Omental fat pad (tissue), 3 donors: ENCODE measurements at regions not wholly inside any gene's neighbourhood (a gene's known extent, or its start where the extent isn't known, plus 50 kb on each side); places are given as distances from the start of the nearest gene placed in this dataset.
"Not testable (repeated sequence)": the region's sequence is repeated elsewhere in the genome, so short reads cannot be mapped to it uniquely, and the experiment has no call there.

Experiments used
- ATAC-seq: fragments of 150-250 bp; one replicate; pipeline ENCODE4 v1.9.1; 2016; ENCODE audit warnings: mild to moderate bottlenecking, moderate library complexity; ENCODE audit not compliant: low FRiP score
- DNase-seq: peaks from one replicate; pipeline ENCODE4 v3.0.0-alpha.2; 2019; ENCODE audit warnings: low spot score
- CTCF ChIP-seq, 3 donors: fragments of 450-650 bp; IDR thresholded peaks; one replicate each; pipeline ENCODE4 v1.5.1; 2016 to 2017; ENCODE audit warnings: antibody characterized with exemption in 3 of 3, mild to moderate bottlenecking in 3 of 3, moderate library complexity in 2 of 3

GRCh38 chr7:106713452-106713851 is 52.5 kb upstream of the CCDC71L start:
- not testable (repeated sequence) for DNase-seq, ATAC-seq

- not testable (repeated sequence) for ATAC-seq, DNase-seq
Observed at GRCh38 chr7:106714590-106715442, 53.9 kb upstream of the CCDC71L start.

- ATAC-seq (no peak), DNase-seq (no peak)
- TF ChIP-seq CTCF (IDR thresholded peaks at IDR 0.05), result no peak
Observed at GRCh38 chr7:106715730-106716129, 54.8 kb upstream of the CCDC71L start.

GRCh38 chr7:106717254-106717954 is 56.4 kb upstream of the CCDC71L start:
- ATAC-seq (no peak), DNase-seq (no peak)
- no peak for TF ChIP-seq CTCF (IDR thresholded peaks at IDR 0.05)

GRCh38 chr7:106717955-106718871 is 57.3 kb upstream of the CCDC71L start:
- no peak for TF ChIP-seq CTCF (IDR thresholded peaks at IDR 0.05)
- DNase-seq (peak; percentile 33), ATAC-seq (peak; percentile 96)

- ATAC-seq (no peak), DNase-seq (no peak)
- no peak for TF ChIP-seq CTCF (IDR thresholded peaks at IDR 0.05)
Observed at GRCh38 chr7:106720641-106721040, 59.7 kb upstream of the CCDC71L start.

- DNase-seq, result no peak
- no peak for TF ChIP-seq CTCF (IDR thresholded peaks at IDR 0.05)
- ATAC-seq, result no peak
Observed at GRCh38 chr7:106721816-106722785, 61.1 kb upstream of the CCDC71L start.
